ENCODE measurements at regions not wholly inside any gene's neighbourhood (a gene's known extent, or its start where the extent isn't known, plus 50 kb on each side); places are given as distances from the start of the nearest gene placed in this dataset.

- no peak for DNase-seq (ENCODE audit: low read depth)
Observed at GRCh38 chr7:155872678-155873369, 60.6 kb upstream of the SHH start.

DNA sequence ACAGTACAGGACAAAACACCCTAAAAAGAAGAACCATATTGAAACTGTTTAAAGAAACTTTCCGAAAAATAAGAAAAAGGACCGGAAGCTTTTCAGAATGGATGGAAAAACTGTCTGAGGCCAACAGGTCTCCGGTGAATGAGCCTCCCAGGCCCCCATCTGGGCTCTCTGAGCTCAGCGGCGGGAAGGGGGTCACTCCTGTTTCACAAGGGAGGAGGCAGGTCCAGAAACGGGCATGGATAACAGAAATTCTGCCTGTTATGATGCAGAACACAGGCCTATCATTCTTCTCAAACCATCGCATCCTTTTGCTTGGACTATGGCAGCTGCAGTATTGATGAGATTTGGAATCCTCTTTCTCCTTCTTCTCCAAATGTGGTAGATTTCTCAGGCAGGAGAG lies 58.9 kb upstream of the SHH start:
- no peak for DNase-seq (ENCODE audit: low read depth)

DNA sequence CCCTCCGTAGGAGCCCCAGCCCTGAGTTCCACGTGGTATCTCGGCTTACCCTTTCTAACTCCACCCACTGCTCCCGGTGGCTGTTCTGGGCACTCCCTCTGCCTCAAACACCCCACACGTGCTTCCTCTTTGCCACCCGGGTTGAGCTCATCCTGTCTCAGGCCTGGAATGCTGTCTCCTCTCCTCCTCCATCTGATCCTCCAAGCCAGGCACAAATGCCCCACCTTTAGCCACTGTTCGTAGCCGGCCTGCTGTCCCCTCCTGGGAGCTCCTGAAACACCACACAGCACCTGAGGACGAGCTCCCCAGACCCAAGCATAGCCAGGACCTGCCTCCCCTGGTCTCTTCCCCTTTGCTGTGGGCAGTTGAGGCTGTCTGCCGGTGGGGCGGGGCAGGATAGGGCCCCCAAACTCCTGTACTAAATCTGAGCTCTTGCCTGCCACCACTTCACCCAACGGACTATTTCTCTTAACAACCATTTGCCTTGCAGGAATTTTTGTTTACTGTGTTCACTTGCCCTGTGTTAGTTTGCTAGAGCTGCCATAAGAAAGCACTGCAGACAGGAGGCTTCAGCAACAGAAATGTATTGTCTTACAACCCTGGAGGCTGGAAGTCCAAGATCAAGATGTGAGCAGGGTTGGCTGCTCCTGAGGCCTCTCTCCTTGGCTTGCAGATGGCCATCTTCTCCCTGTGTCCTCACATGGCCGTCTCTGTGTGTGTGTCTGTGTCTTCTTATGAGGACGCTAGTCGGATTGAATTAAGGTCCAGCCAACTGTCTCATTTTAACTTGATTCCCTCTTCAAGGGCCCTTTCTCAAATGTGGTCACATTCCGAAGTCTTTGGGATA lies 58.3 kb upstream of the SHH start:
- no peak for DNase-seq (ENCODE audit: low read depth)

DNA sequence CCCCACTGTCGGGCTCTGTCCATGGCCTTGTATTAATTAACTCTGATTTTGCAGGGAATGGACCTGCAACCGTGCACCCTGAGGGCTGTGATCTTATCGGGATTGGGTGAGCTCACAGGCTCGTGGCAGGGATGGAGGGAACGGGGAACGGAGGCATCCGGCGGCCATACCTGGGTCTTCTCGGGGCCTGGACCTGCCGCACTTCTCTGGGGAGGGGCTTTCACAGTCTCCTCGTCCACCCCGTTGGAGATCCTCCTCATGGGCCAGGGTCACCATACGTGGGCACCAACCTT lies 57.5 kb upstream of the SHH start:
- DNase-seq (ENCODE audit: low read depth) = no peak

- no peak for DNase-seq (ENCODE audit: low read depth)
Observed at GRCh38 chr7:155868955-155869783, 56.9 kb upstream of the SHH start.

- no peak for DNase-seq (ENCODE audit: low read depth)
Observed at GRCh38 chr7:155867734-155868400, 55.6 kb upstream of the SHH start.

GRCh38 chr7:155867280-155867679 lies 55.0 kb upstream of the SHH start:
- no peak for DNase-seq (ENCODE audit: low read depth)

GRCh38 chr7:155865830-155866525 lies 53.7 kb upstream of the SHH start:
- no peak for DNase-seq (ENCODE audit: low read depth)

DNA sequence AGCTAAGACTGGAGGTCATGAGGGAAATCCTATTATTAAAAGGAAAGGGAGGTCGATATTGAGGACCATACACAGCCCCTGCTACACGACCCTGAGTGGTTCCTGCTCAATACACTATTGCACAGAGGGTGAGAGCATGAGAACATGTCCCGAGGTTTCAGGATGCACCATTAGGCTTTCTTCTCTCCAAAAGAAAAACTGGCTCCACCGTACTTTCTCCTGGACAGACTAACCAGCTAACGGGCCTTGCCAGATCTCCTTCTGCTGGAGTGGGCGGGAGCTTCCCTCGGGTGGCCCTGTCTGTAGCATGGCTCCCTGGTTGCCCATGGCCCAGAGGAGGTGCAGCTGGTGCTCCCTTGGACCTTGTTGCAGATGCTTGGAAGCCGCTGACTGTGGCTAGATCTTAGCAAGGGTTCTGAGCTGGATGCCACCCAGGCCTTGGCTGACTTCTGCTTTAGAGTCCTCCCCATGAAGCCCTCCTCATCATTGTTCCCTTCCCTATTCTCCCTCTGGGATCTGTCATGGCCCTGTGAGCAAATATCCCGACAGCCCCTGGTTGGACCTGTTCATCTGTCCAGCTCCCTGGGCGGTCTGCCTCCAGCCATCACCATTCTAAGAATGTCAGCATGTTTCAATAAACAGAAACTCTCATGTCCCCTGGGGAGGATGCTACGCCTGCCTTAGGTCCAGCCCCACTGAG lies 52.9 kb upstream of the SHH start:
- DNase-seq (ENCODE audit: low read depth) = no peak

- no peak for DNase-seq (ENCODE audit: low read depth)
Observed at GRCh38 chr7:155864271-155864985, 52.2 kb upstream of the SHH start.

DNA sequence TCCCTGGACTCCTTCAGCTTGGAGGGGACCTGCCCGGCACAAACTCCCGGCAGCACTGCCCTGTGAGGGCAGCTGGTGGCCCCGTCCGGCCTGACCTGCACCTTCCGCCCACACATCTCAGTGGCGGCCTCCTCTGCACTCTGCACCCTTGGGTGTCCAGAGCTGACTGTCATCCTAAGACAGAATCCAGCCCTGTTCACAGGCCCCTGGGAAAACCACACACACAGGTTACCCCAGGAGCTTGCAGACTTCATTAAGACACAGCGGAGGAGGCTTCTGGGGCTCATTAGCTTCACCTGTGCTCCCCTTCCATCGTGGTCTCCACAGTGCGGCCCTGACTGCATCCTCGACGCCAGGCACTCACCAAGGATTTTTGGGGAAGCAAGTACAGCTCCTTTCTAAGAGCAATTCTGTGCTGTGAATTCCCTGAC lies 51.5 kb upstream of the SHH start:
- no peak for DNase-seq (ENCODE audit: low read depth)

- DNase-seq (ENCODE audit: low read depth) = no peak
Observed at GRCh38 chr7:155862123-155862892, 50.0 kb upstream of the SHH start.

All from Daoy (cell line).